ENCODE measurements at regions not wholly inside any gene's neighbourhood (a gene's known extent, or its start where the extent isn't known, plus 50 kb on each side); places are given as distances from the start of the nearest gene placed in this dataset.

- DNase-seq: no peak
These were observed 182.7 kb upstream of the CIBAR2 start for GRCh38 chr16:85294810-85295508.

GRCh38 chr16:85296859-85297660 lies 184.8 kb upstream of the CIBAR2 start:
- DNase-seq: no peak

GRCh38 chr16:85297881-85298280 lies 185.6 kb upstream of the CIBAR2 start:
- DNase-seq: no peak

GRCh38 chr16:85300406-85300968 lies 188.2 kb upstream of the CIBAR2 start:
- DNase-seq: no peak

GRCh38 chr16:85301231-85301630 lies 189.0 kb upstream of the CIBAR2 start:
- DNase-seq: no peak

- DNase-seq: no peak
These were observed 190.0 kb upstream of the CIBAR2 start for GRCh38 chr16:85302018-85302847.

GRCh38 chr16:85302848-85303353 lies 190.6 kb upstream of the CIBAR2 start:
- DNase-seq: no peak

- DNase-seq: no peak
These were observed 191.1 kb upstream of the CIBAR2 start for GRCh38 chr16:85303354-85303883.

GRCh38 chr16:85304337-85304736 lies 192.1 kb upstream of the CIBAR2 start:
- no peak for DNase-seq

- DNase-seq: no peak
These were observed 194.0 kb upstream of the CIBAR2 start for GRCh38 chr16:85306071-85306792.

GRCh38 chr16:85306793-85307551 lies 194.7 kb upstream of the CIBAR2 start:
- no peak for DNase-seq

- DNase-seq: no peak
These were observed 195.5 kb upstream of the CIBAR2 start for GRCh38 chr16:85307552-85308364.

- DNase-seq: no peak
These were observed 196.6 kb upstream of the CIBAR2 start for GRCh38 chr16:85308611-85309540.

GRCh38 chr16:85309656-85310587 lies 197.7 kb upstream of the CIBAR2 start:
- no peak for DNase-seq

- DNase-seq: no peak
These were observed 198.8 kb upstream of the CIBAR2 start for GRCh38 chr16:85310868-85311585.

- no peak for DNase-seq
These were observed 199.5 kb upstream of the CIBAR2 start for GRCh38 chr16:85311741-85312140.

GRCh38 chr16:85312174-85312573 lies 199.9 kb upstream of the CIBAR2 start:
- DNase-seq: no peak
